Embryonic facial prominence (tissue), 1 donor: ENCODE measurements at regions not wholly inside any gene's neighbourhood (a gene's known extent, or its start where the extent isn't known, plus 50 kb on each side); places are given as distances from the start of the nearest gene placed in this dataset.
"Not testable (repeated sequence)": the region's sequence is repeated elsewhere in the genome, so short reads cannot be mapped to it uniquely, and the experiment has no call there.

Experiments used
- DNase-seq: peaks from one replicate; pipeline ENCODE4 v3.0.0-alpha.2; 2016; ENCODE audit errors: extremely low spot score

DNA sequence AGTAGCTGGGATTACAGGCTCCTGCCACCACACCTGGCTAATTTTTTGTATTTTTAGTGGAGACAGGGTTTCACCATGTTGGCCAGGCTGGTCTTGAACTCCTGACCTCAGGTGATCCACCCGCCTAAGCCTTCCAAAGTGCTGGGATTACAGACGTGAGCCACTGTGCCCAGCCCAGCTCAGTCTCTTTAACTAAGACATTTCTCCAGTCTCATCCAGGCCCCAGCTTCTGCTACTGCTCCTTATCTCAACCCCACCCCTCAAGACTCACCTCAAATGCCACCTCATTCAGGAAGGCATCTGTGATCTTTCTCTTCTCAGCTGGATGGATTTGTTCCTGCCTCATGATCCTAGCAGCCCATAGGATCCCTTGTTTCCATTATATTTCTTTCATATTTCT lies 85.9 kb upstream of the GRAMD1B start:
- not testable (repeated sequence) for DNase-seq

DNA sequence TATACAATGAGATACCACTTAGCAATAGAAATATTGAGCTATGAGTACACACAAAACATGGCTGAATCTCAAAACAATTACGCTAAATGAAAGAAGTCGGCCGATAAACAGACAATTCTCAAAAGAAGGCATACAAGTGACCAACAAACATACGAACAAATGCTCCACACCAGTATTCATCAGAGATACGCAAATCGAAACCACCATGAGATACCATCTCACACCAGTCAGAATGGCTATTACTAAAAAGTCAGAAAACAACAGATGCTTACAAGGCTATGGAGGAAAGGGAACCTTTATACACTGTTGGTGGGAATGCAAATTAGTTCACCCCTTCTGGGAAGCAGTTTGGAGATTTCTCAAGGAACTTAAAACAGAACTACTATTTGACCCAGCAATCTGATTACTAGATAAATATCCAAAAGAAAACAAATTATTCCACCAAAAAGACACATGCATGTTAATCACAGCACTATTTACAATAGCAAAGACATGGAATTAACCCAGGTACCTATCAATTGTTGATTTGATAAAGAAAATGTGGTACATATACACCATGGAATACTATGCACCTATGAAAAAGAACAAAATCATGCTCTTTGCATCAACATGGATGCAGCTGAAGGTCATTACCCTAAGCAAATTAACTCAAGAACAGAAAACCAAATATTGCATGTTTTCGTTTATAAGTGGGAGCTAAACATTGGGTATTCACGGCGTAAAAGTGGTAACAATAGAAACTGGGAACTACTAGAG lies 90.9 kb upstream of the GRAMD1B start:
- no peak for DNase-seq

DNA sequence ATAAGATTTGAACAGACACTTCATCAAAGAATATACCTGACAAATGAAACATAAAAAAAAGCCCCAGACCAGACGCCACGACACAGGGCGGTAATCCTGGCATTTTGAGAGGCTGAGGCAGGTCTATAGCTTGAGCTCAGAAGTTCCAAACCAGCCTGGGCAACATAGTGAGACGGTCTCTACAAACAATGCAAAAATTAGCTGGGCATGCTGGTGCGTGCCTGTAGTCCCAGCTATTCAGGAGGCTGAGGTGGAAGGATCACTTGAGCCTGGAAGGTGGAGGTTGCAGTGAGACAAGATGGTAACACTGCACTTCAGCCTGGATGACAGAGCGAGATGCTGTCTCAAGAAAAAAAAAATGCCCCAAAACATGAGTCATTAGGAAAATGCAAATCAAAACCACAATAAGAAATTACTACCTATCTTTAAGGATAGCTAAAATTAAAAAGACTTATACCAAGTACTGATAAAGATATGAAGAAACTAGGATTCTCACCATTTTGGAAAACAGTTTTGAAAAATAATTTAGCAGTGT lies 91.7 kb upstream of the GRAMD1B start:
- DNase-seq: no peak

DNA sequence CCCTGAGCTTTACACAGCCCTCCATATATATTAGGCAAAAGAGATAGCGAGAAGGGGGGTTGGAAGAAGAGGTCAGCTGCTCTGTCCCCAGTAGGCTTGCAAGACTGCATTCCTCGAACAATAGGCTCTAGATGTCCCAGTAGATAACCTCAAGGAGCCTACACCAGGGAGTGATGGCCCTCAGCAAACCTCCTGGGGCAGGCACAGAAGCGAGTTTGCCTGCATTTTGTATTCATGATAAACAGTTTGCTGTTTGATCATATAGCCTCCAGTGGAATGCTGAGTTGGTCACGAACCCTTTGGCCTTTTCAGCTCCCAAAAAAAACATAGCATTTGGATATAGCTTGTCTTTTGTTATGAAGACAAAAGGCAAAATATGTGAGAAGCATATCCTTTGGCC lies 95.1 kb upstream of the GRAMD1B start:
- no peak for DNase-seq

DNA sequence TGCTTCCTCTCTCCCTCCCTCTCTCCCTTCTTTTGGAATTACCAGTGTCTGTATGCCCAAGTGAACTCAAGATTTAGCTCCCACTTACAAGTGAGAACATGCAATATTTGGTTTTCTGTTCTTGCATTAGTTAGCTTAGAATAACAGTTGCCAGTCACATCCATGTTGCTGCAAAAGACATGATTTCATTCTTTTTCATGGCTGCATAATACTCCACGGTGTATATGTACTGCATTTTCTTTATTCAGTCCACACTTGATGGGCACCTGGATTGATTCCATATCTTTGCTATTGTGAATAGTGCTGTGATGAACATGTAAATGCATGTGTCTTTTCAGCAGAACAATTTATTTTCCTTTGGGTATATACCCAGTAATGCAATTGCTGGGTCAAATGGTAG lies 97.5 kb upstream of the GRAMD1B start:
- DNase-seq: not testable (repeated sequence)

DNA sequence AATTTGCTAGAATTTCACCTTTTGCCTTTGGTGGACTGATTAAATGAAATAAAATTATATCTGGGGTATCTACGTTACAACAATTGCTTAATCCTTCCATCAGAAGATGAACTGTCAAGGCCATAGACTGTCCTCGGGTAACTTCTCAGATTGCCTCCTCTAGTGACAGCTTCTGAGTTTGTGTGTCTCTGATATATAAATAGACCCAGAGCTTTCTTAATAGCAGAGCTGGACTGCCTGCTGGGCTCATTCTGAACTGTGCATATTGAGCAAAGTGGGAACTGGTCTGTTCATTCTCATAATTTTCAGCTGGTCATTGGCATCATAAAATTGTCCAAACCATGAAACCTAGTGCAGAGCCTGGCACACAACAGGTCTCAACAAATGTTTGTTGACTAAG lies 99.1 kb upstream of the GRAMD1B start:
- DNase-seq: no peak

DNA sequence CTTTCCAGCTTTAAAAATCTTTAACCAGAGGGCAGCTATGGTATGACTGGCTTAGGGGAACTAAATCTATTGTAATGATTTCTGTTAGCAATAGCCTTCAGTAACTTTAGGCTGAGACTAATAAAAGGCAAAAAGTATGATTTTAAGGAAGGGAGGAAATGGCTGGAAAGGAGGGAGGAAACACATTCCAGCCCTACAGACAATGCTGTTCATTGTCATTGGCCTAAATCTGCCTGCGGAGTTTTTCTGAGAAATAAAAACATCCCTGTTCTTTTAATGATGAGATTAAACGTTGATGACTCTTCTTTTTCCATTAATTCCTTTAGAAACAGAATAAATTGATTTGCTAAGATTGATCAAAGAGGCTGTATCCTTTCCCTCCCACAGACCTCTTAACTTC lies 99.6 kb upstream of the GRAMD1B start:
- DNase-seq: no peak

DNA sequence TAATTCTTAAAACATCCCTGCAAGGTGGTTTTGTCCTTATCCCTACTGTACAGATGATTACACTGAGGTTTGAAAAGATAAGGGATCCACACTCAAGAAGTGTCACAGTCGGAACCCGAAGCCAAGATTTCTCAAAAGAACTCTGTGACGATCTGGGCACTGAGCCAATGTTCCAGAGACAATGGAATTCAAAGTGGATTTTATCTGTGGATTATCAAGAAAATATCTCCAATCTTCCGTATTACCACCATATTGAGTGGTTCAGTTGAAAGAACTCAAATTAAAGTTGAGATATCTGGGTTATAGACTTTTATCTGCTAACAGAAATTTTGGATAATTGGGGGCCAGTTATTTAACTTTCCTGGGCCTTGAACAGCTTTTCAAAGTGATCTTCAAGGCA lies 100.0 kb upstream of the GRAMD1B start:
- DNase-seq: no peak

DNA sequence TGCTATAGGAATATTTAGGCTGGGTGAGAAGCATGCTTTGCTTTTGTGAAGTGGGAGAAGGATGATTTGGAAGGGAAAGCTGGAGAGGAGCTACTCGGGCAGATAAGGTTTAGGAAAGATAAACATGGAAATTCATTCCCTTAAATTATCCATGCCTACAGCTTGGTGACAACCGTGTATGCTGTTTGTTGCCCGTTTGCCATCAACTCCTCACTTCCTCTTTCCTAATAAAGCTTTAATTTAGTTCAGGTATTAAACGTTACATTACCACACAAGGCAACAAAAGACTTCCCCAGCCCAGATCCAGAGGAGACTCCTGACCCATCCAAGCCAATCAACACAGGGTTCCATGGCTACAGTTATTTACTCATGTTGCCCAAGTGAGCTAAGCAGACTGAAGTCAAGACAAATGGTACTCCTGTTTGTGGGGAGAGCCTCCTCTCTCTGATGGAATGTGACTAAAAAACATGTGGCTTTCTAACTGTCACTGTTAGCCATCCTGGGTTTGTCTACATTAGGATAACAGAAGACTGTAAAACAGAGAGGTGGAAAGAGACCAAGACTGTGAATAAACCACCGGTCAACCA lies 101.7 kb upstream of the GRAMD1B start:
- no peak for DNase-seq

DNA sequence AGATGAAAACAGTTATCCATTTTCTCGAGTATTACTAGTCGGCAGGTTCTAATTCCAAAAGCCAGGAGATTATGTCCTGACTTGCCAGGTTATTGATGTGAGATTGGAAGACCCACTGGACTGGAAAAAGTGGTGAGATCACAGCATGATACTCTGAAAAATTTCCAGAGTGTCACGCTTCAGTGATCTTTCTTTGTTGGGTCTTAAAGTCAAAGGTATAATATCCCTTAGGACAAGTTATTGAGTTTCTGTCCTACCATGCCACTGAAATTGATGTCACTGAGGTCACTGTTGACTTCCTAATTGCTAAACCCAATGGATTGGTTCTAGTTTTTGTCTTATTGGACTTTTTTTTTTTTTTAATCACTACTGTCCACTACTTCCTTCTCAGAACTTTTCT lies 104.5 kb upstream of the GRAMD1B start:
- no peak for DNase-seq

DNA sequence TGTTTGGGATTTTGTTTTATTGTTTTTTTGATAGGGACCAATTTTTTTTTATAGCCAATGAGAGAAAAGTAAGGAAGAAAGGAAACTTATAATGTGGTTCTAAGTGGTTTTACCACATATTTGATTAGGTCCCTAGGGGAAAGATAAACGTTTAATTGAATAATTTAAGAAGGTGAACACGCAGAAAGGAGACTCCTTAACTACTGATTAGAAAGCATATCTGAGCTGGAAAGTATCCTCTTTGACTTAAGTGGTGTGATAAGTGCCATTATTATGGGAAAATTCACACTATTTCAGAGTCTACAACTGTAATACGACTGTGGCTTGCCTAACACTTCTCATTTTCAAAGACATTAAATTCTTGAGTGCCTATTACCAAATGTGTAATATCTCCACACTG lies 106.5 kb upstream of the GRAMD1B start:
- DNase-seq: no peak

DNA sequence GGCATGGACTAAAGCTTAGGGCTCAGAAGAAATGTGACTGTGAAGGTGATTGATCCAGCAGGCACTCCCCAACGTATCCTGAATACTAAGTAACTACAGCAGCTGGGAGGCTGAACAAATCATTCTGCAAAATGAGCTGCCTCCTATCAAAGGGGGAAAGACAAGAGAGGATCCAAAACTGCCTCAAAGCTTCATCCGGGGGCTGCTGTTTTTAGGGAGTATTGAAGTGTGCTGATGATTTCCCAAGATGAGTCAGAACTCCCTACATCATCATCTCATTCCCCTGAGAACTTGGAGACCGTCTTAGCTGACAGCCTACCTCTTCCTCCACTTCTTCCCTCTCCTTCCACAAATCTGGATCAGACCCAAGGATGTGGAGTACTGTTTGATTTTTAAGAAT lies 108.4 kb upstream of the GRAMD1B start:
- no peak for DNase-seq

DNA sequence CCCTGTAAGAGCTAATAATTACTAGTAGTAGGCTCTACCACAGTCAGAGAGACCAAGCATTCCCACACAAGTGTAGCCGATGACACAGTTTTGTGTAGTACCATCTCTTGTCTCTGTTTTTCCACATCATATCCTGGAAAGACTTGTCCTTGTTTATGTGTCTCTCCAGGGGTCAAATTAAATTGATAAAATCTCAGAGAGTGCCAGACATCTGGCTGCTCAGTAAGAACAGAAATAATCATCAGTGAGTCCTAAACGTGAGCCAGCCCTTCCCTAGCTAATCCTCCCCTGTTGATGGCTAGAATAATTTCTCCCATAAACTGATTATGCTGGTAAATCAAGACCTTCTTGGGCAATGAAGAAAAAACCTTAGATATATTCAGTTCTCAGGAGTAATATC lies 111.4 kb upstream of the GRAMD1B start:
- no peak for DNase-seq

DNA sequence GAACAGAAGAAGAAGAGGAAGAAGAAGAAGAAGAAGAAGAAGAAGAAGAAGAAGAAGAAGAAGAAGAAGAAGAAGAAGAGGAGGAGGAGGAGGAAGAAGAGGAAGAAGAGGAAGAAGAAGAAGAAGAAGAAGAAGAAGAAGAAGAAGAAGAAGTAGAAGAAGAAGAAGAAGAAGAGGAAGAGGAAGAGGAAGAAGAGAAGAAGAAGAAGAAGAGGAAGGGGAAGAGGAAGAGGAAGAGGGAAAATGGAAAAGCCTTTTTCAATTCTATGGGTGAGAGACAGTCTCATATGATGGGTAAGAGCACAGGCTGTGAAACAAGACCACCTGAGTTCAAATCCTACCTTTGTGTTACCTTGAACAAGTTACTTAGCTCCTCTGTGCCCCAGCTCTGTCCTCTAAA lies 111.9 kb upstream of the GRAMD1B start:
- not testable (repeated sequence) for DNase-seq

DNA sequence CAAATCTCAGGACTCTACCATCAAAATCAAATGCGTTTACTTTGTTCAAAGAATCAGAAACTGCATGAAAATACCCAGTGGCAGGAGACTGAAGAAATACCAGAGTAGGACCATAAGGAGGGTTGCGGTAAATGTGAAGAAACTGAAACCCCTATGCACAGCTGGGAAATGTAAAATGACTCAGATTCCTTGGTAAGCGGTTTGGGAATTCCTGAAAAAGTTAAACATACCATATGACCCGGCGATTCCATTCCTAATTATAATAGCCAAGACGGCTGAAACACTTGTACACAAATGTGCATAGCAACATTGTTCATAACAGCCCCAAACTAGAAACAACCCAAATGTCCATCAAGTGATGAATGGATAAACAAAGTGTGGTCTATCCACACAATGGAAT lies 114.1 kb upstream of the GRAMD1B start:
- no peak for DNase-seq

DNA sequence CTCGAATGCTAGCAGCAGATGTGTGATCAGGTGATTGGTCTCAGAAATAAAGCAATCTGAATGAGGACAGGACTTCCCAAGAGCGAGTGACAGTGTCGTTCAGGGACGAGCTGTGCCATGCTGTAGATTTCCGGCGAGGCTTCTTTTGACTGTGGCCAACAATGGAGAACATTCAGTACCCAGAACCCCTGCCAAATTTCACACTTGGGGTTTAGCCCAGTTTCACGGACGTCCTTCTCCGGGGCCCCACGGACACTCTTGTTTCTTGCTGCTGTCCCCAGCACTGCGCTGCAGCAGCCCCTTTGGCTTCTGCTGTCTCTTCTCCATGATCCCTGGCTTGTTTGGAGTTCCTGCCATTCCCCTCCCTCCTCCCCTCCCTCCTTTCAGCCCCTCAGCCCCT lies 115.1 kb upstream of the GRAMD1B start:
- DNase-seq: no peak

DNA sequence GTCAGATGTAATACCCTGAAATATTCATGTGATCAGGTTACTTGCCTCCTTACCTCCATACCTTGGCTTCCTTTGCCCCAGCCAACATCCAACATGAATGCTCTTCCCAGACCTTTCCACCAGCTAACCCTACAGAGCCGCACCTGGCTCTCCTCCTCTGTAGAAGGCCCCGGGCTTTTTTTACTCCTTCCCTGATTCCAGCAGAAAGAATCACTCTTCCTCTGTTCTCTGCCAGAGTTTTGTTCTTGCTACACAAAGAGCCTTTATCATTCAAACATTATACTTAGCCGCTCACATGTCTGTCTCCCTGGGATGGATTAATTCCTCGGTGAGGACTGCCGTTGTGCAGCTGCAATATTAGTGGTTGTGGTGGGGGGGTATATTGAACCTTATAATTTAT lies 116.8 kb upstream of the GRAMD1B start:
- DNase-seq: no peak

DNA sequence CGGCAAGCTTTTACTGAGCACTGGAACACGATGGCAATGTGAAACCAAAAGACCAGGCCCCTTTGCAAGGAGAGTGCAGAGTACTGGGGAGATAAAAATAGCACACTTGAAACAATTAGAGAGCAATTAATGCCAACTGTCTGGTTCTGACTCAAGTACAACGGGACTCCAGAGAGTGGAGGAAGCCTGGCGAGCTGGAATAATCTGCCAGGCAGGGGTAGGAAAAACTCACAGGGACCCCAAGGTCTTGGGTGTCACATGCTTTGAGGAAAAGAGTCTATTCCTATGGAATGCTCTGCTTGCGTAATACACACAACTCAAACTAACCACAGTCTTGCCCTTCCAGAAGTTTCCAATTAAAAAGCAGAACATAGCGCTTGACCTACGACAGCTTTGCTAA lies 113.0 kb upstream of the CLMP start:
- DNase-seq: no peak

DNA sequence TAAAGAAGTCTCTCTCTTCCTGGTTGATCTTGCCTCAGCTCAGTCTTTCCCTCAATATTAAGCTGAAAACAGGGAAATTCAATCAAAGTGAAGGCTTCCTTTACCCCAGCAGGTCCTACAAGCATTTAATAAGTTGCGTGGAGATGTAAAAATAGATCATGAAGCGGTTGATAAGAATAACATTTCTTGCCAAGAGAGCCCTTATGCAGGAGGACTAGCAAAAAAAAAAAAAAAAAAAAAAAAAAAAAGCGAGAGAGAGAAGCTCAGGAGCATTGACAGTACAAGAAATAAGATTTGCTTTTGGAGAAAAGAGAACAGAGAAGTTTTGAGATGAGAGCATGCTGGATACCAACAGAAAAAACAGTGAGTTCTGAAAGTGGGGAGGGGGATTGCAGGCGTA lies 112.2 kb upstream of the CLMP start:
- no peak for DNase-seq

DNA sequence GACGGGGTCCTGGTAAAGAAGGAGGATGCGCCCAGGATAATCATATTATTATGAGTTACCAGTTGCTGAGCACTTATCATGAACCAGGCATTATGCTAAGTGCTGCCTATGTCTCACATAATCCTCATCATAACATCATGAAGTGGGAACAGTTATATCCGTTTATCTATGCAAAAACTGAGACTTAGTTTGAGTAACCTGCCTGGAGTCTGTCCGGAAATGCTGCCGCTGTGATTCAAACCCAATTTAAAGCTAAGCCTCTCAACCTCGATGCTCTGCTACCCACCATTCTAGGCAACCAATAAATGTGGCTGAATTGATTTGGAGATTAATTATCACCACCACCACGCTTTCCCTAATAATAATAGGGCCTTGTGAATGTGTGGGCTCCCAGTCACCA lies 111.5 kb upstream of the CLMP start:
- DNase-seq: no peak

DNA sequence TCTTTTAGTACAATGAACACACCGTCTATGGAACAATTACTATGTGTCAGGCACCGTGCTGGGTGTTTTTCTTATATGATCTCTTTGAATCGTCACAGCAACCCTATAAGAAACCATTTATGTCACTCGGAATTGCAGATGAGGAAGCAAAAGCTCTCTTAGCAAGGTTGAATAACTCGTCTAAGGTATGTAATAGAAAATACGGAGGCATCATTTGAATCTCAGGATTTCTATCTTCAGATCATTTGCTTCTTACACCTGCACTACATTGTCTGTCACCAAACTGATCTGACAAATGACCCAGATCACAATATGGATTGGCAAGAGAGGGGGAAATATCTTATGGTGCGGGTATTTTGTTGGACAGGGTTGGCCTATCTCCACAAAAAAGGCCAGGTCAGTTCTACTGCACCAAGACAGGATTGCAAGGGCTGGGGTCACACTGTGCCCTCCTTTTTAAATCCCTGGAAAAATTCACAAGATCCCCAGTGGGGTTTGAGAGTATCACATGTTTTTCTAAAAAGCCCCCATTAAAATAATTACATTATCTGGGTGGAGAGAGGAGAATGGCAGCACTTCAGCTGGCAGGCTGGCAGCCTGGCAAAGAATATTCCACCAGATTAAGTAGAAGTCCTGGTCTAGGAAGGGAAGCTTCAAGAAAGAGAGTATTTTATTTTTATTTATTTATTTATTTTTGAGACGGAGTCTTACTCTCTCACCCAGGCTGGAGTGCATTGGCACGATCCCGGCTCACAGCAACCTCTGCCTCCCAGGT lies 110.7 kb upstream of the CLMP start:
- DNase-seq: no peak

DNA sequence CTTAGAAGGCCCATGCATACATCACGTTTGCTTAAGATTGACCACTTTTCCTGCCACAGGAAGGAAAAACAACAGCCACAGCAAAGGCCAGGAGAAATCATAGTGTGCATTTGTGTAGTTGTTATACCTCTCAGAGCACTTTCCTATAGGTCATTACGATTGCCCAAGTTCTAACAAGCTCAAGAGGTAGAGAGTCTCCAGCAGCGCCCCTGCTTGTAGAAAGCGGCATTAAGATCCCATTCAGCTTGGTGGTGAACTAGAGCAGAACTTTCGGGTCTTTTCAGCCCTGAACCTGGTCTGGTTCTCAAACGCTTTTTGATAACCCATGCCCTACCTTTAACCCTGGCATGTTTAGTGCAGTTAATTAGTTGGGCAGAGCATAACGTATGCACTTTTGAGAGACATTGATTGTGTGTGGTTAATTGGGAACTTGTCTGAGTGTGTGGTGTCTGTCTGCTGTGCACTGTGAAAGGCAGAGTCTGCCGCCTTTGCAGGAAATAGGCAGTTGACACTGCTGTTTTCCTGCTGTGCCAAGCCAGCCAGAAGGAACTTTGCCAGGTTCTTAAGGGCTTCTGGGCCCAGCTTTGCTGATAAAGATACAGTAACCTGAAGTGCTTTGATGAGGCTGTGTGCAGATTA lies 109.9 kb upstream of the CLMP start:
- DNase-seq: no peak
